MCF 10A (cell line): ENCODE measurements at regions not wholly inside any gene's neighbourhood (a gene's known extent, or its start where the extent isn't known, plus 50 kb on each side); places are given as distances from the start of the nearest gene placed in this dataset.

ENCODE experiments used
- BruUV-seq: library from RNA; stranded (reverse); fragments of 400-500 nt; replicated peaks from 2 replicates; lab custom pipeline; 2021; lab: Mats Ljungman, UMichigan
- CTCF ChIA-PET: fragments of 300-600 bp; sonication (Branson Sonifier 250); formaldehyde crosslinking; extraction: SDS; loops from one replicate; lab custom pipeline; 2021; ENCODE audit warnings: antibody characterized with exemption, inconsistent platforms; lab: Yijun Ruan, JAX
- POLR2A ChIA-PET: fragments of 300-600, 350-650 bp; sonication (Branson Sonifier 250); formaldehyde crosslinking; extraction: SDS; loops from one replicate; lab custom pipeline; 2020; ENCODE audit warnings: antibody characterized with exemption, inconsistent platforms; lab: Yijun Ruan, JAX
- DNase-seq: peaks from one replicate; pipeline ENCODE4 v3.0.0-alpha.2; 2018; ENCODE audit not compliant: unreplicated experiment
- H3K27ac Mint-ChIP-seq: one replicate; pipeline ENCODE4 v1.8.0; 2022; ENCODE audit warnings: mild to moderate bottlenecking, low read depth, mixed read lengths; ENCODE audit not compliant: unreplicated experiment
- H3K27me3 Mint-ChIP-seq: one replicate; pipeline ENCODE4 v1.8.0; 2022; ENCODE audit warnings: mixed read lengths; ENCODE audit not compliant: insufficient read depth, unreplicated experiment
- H3K36me3 Mint-ChIP-seq: one replicate; pipeline ENCODE4 v1.8.0; 2022; ENCODE audit warnings: mild to moderate bottlenecking, moderate library complexity, mixed read lengths; ENCODE audit not compliant: insufficient read depth, unreplicated experiment
- H3K4me1 Mint-ChIP-seq: one replicate; pipeline ENCODE4 v1.8.0; 2022; ENCODE audit warnings: mixed read lengths; ENCODE audit not compliant: insufficient read depth, unreplicated experiment
- H3K4me3 Mint-ChIP-seq: one replicate; pipeline ENCODE4 v1.8.0; 2022; ENCODE audit warnings: mild to moderate bottlenecking, moderate library complexity, mixed read lengths; ENCODE audit not compliant: unreplicated experiment
- H3K9me3 Mint-ChIP-seq: one replicate; pipeline ENCODE4 v1.8.0; 2022; ENCODE audit warnings: mixed read lengths; ENCODE audit not compliant: unreplicated experiment
- CTCF ChIP-seq: fragments of 200-600 bp; IDR thresholded peaks from one replicate; pipeline ENCODE4 v1.8.0; 2022; ENCODE audit warnings: antibody characterized with exemption, mild to moderate bottlenecking; ENCODE audit not compliant: unreplicated experiment
- intact Hi-C: fragments of 100-400 bp; cut with micrococcal nuclease; formaldehyde crosslinking; loops from 2 replicates; pipeline ENCODE4 v1.14.1; 2022

GRCh38 chr5:133686566-133686965, 74.2 kb upstream of the FSTL4 start:
- no peaks in the 10 kb centered on the region for H3K9me3 Mint-ChIP-seq
- no peak overlapping the region for H3K27ac Mint-ChIP-seq
- ChIA-PET POLR2A (interaction anchor here (0.6 kb wide), 1 partner anchor 191 kb away, joined by 3 read pairs; no protein-coding TSS in a partner anchor), CTCF (no interaction called here)
- no peak for TF ChIP-seq CTCF
- H3K27me3 Mint-ChIP-seq = peaks cover 80% of the 10 kb centered on the region
- no peak overlapping the region for H3K4me3 Mint-ChIP-seq
- BruUV-seq = no TSS peak
- peaks cover 4% of the 10 kb centered on the region for H3K4me1 Mint-ChIP-seq
- DNase-seq = no peak
- intact Hi-C loops = no loop called here
- no peaks in the 10 kb centered on the region for H3K36me3 Mint-ChIP-seq

GRCh38 chr5:133685402-133686018, 73.2 kb upstream of the FSTL4 start:
- Mint-ChIP-seq H3K27ac (no peak overlapping the region), H3K4me1 (peaks cover 4% of the 10 kb centered on the region), H3K4me3 (no peak overlapping the region), H3K27me3 (peaks cover 72% of the 10 kb centered on the region), H3K9me3 (no peaks in the 10 kb centered on the region), H3K36me3 (no peaks in the 10 kb centered on the region)
- intact Hi-C loops = no loop called here
- BruUV-seq = no TSS peak
- ChIA-PET POLR2A (no interaction called here), CTCF (no interaction called here)
- TF ChIP-seq CTCF = no peak
- DNase-seq = no peak

- intact Hi-C loops = no loop called here
- Mint-ChIP-seq H3K9me3 (no peaks in the 10 kb centered on the region), H3K27me3 (peaks cover 63% of the 10 kb centered on the region), H3K36me3 (no peaks in the 10 kb centered on the region), H3K27ac (no peak overlapping the region), H3K4me3 (no peak overlapping the region), H3K4me1 (peaks cover 4% of the 10 kb centered on the region)
- no TSS peak for BruUV-seq
- DNase-seq = no peak
- TF ChIP-seq CTCF = no peak
- ChIA-PET POLR2A (interaction anchor here (1.0 kb wide), 1 partner anchor 82 kb away, joined by 3 read pairs; no protein-coding TSS in a partner anchor), CTCF (interaction anchor here (0.6 to 1.4 kb wide), 4 partner anchors 22 to 300 kb away, joined by 3 read pairs; no protein-coding TSS in a partner anchor)
Observed at GRCh38 chr5:133683646-133684596, 71.6 kb upstream of the FSTL4 start.

GRCh38 chr5:133682451-133682850, 70.1 kb upstream of the FSTL4 start:
- intact Hi-C loops = no loop called here
- H3K4me3 Mint-ChIP-seq = no peak overlapping the region
- H3K4me1 Mint-ChIP-seq = peaks cover 4% of the 10 kb centered on the region
- H3K27me3 Mint-ChIP-seq = peaks cover 64% of the 10 kb centered on the region
- ChIA-PET POLR2A (no interaction called here), CTCF (interaction anchor here (1.1 kb wide), 1 partner anchor 186 kb away, joined by 3 read pairs; no protein-coding TSS in a partner anchor)
- DNase-seq = no peak
- no peak for TF ChIP-seq CTCF
- H3K9me3 Mint-ChIP-seq = no peaks in the 10 kb centered on the region
- H3K36me3 Mint-ChIP-seq = no peaks in the 10 kb centered on the region
- no TSS peak for BruUV-seq
- H3K27ac Mint-ChIP-seq = no peak overlapping the region
